ENCODE measurements at regions not wholly inside any gene's neighbourhood (a gene's known extent, or its start where the extent isn't known, plus 50 kb on each side); places are given as distances from the start of the nearest gene placed in this dataset.

DNA sequence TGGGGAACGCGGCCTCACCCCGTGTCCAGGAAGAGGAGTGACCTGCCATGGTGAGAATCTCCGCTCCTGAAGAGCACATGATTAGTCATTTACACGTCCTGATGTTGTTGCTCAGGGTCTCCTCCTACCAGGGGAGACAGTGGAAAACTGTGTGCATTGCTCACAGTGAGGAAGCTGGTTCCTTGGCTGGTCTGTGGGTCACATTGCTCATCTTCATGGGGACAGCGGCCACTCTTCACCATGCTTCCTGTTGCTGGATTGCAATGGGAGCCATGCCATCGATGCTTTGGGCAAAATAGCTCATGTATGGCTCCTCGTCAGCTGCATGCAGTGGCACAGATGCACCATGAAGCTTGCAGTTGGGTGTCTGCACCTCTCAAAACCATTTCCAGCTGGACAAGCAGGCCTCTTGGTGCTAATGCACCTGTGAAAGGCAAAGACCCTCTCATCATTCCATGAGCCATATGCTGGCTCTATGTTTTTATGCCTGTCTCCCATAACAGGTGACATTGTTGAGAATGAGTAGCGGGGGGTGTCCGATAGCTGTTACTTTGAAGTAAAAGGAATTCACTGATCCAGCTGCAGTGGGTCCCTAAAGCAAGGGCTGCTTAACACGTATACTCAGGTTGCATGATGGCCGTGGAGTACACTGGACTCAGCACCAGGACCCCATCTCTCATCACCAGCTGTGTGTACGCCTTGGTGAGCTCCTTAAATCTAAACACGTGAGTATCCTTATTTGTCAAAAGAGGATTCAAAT lies 135.0 kb upstream of the ALKAL2 start:
- DNase-seq: no peak

GRCh38 chr2:421406-421805 lies 133.5 kb upstream of the ALKAL2 start:
- DNase-seq: no peak

DNA sequence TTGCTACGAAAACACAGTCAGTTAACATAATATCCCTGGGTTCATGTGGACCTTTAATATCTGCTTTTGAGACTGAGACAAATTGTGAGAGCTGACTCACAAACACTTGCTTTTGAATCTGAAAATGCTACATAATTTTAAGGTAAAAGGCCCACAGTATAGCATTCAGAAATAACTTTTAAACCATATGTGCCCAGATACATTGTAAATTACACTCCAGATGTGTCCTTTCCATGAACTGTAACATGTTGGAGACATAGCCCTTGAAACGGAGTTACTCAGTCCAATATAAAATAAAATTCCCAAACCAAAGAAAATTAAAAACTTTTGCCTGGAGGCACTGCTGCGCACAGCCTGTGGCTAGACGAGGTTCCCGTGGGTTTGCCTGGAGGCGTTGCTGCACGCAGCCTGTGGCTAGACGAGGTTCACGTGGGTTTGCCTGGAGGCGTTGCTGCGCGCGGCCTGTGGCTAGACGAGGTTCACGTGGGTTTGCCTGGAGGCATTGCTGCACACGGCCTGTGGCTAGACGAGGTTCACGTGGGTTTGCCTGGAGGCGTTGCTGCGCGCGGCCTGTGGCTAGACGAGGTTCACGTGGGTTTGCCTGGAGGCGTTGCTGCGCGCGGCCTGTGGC lies 131.9 kb upstream of the ALKAL2 start:
- no peak for DNase-seq

DNA sequence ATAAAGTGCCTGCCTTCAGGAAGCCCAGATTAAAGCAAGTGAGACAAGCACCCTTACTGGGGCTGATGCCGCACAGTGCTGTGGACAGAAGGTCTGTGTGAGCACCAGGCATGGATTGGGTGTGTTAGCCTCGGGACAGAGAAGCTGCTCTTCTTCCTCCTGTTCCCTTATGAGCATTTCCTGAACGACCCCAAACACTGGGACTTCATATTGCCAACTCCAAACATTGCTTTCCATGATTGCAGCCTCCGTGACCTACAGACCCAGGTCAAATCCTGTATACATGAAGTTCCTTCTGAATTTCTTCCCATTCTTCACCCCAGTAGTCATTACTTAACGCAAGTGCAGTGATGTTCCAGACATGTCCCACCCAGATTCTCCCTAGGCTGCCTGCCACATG lies 129.8 kb upstream of the ALKAL2 start:
- DNase-seq: no peak

DNA sequence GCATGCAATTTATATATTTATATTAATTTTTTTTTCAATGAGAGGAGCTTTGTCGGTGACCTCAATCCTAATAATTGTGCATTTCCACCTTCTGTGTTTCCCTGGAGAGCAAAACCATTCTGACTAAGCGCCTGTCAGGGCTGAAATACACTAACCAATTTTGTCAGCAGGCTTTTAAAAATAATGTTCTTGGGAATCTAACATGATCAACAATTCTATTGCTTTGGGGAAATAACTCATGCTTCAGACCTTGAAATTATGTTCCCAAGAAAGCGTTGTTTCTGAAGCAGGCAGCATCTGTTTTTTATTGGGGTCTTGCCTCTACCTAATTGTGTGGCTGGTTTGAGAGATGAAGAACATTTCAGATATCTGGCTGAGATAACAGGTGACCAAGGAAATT lies 129.1 kb upstream of the ALKAL2 start:
- DNase-seq: no peak

DNA sequence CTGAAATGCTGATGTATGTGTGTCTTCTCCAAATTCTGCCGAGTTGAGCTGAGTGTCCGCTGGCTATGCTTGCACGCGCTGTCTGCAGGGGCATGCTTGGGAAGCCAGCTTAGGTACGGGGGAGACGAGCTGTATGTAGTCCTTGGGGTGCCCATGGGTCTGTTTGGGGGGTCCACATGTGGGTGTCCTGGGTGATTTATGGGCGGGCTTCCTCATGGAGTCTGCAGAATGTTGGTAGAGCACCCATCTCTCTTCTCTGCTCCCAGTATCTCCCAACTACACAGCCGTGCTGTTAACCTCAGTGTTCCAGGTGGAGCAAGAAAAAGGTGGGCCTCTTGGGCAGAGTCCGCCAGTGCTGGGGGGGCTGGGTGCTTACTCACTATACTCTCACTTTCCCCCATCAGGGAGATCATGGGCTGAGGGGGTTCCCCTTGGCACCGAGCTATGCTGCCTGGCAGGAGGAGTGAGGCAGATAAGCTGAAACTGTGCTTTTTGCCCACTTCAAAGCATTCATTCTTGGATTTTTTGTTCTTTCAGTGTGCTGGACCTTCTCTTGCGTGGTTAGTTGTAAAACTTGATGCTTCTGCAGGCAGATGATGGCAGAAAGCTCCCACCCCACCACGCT lies 128.2 kb upstream of the ALKAL2 start:
- no peak for DNase-seq

DNA sequence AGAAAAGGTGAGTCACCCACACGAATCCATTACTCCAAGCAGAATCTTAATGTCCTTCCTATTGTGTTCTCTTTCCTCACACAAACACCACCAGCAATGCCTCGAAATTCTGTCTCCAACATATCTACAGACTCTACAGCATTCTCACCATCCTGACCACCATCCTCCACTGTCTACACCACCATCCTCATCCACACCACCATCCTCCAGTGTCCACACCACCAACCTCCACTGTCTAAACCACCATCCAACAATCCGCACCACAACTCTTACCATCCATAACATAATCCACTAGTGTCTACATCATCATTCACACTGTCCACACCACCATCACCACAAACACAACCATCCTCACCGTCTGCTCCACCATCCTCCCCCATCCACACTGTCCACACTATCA lies 121.6 kb upstream of the ALKAL2 start:
- no peak for DNase-seq

DNA sequence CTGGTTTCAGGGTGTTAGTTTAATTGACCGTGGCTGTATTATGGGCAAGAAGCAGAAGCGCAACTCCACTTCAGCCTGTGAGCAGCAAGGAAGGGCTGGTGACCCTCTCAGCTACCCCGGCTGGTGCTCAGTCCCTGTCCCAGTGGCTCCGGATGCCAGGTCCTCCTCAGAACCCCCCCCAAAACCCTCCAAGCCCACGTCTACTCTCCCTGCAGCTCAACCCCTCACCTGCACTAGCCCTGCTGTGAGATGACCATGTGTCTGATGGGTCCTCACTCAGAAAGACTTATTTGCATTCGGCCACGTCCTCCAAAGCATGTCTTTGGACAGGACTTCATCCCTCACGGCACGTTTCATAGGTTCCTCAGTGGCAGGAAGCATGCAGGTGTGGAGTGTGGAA lies 119.7 kb upstream of the ALKAL2 start:
- no peak for DNase-seq

GRCh38 chr2:406876-407275 lies 119.0 kb upstream of the ALKAL2 start:
- DNase-seq: no peak

DNA sequence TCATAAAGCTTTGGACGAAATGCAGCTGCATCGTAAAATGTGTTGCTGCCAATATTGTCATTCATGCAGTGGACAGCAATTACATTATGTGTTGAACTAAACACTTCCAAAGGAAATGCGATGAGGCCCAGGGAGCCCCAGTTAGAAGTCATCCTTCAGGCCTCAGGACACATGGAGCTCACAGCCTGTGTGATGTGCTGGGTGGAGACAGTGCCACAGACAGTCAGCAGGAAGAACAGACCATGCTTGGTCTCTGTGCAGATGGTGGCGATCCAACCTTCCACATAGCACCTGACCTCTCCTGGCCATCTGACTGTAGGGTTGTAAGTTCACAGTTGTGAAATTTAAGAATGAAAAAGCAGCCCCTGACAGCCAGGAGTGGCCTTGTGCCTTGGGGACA lies 118.3 kb upstream of the ALKAL2 start:
- no peak for DNase-seq

DNA sequence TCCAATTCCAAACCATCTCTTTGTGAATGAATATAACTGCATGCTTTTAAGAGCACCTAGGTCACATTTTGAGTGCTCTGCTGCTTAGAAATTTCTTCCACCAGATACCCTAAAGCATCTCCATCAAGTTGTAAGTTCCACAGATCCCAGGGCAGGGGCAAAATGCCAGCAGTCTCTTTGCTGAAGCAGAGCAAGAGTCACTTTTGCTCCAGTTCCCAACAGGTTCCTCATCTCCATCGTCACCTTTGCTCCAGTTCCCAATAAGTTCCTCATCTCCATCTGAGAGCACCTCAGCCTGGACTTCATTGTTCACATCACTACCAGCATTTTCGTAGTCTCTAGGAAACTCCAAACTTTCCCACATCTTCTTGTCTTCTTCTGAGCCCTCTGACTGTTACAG lies 116.7 kb upstream of the ALKAL2 start:
- DNase-seq: no peak

- no peak for DNase-seq
Measured at GRCh38 chr2:403682-404081, 115.8 kb upstream of the ALKAL2 start.

DNA sequence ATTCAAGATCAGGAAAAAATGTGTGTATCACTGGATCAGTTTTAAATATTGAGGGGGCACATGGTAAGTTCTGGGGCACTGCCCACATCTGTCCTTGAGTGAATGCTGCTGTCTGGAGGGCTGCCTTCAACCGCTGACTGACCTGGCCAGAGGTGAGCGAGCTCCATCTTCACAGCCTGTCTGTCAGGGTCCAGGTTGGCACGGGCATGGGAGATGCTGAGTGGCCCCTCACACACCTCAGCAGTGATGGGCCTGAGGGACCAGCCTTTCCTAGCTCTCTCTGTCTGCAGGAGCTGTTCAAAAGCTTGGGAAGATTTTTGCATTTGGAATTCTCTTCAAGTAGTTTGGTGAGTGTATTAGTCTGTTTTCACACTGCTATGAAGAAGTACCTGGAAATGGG lies 114.8 kb upstream of the ALKAL2 start:
- no peak for DNase-seq

DNA sequence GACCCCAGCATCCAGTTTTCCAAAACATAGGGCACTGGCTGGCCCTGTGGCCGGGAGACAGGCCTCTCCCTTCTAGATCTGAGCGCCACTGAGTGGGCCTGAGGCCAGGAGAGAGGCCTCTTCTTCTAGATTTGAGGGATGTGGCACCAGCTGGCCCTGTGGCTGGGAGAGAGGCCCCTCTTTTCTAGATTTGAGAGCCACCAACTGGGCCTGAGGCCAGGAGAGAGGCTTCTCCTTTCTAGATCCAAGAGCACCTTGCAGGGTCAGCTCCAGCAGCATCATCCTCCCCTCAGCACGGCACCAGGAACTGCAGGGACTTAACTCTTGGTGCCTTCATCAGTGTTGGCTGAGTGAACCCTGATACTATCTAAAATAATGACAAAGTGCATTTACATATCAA lies 114.3 kb upstream of the ALKAL2 start:
- DNase-seq: no peak

- no peak for DNase-seq
Measured at GRCh38 chr2:401019-401679, 113.3 kb upstream of the ALKAL2 start.

DNA sequence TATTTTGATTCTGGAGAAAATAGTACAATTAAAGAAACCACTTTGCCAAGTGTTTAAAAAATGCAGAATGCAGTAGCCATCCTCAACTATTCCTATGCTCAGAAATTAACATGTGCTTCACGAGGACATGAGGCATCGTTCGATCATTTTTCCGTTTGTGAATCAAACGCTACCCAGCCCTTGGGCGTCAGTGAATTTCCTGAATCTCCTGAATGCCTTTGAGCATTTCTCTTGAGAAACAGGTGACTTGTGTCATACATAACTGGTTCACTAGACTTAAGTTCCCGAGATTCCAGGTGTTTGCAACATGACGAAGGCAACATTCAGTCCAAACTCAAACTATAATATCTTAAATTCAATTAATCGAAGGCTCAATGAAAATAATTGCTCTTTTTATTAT lies 110.0 kb upstream of the ALKAL2 start:
- no peak for DNase-seq

DNA sequence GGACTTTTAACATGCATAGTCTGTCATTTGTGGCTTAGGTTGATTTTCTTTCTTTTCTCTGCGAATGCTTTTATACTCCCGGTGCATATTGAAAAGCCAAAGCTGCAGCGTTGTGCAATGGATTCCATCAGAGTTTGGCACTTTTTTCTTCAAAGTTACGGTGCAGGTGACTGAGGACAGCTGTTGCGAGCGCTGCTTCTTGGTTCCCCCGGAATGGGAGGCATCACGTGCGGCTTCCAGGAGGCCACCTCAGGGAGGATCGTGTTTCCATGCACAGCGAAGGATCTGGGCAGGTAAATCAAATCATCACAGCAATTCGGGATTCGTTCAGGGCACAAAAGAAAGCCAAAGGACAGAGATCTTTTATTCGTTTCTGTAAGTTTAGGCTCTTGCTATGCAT lies 109.6 kb upstream of the ALKAL2 start:
- no peak for DNase-seq

- DNase-seq: no peak
Measured at GRCh38 chr2:396903-397302, 109.0 kb upstream of the ALKAL2 start.

DNA sequence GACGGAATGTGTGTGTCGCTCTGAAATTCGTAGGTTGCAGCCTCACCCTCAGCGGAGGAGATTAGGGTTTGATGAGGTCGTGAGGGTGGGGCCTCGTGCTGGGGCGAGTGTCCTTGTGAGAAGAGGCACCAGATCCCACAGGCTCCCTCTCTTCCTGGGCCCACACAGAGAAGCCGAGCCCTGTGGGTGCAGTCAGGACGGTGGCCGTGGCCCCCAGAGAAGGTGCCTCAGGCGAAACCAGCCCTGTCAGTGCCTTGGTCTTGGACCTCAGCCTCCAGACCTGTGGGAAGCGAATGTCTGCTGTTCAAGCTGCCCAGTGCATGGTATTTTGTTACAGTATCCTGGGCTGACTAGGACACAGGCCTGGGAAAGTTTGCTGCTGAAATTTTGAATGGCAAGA lies 108.0 kb upstream of the ALKAL2 start:
- DNase-seq: no peak

DNA sequence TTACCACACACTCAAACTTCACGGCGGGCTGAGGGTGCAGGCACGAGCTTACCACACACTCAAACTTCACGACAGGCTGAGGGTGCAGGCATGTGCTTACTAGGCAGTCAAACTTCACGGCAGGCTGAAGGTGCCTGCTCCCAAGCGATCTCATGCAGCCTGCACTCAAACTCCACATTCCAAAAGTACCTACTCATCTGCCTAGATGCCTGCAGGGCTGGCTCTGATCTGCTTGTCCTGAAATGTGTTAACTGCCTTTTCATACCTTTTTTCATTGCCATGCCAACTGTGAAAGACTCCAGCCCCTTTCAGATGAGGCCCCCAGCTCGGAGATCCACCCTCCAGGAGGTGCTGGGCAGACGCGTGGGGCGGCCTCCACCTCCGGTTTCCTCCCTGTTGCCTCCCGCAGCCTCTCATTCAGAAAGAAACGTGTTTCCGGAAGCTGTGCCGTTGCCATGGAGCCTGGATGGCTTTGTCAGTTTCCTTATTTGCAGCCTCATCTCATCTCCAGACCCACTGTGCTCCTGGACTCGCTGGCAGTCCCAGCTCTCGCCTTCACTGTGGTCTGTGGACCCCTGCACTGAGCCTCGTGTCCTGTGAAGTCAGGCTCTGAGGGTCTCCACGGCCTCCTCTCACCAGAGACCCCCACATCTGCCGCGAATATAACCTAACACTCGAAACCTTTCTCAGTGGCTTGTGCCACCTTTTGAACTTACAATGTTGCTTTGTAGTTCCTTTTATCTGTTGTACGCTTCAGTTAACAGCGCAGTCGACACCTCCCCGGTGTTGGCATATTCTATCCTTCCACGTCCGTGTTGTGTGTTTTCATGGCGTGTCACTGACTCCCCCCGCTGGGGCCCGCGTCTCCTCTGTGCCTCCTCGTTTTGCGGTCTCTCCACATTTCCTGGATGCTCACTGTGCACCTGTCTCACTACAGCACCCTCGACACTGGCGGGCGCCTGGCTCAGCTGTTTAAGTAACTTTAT lies 106.1 kb upstream of the ALKAL2 start:
- DNase-seq: no peak

DNA sequence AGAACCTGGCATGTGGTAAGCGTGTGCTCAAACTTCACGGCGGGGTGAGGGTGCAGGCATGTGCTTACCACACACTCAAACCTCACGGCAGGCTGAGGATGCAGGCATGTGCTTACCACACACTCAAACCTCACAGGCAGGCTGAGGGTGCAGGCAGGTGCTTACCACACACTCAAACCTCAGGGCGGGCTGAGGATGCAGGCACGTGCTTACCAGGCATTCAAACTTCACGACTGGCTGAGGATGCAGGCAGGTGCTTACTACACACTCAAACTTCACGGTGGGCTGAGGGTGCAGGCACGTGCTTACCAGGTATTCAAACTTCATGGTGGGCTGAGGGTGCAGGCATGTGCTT lies 105.0 kb upstream of the ALKAL2 start:
- no peak for DNase-seq

GRCh38 chr2:392181-392925 lies 104.5 kb upstream of the ALKAL2 start:
- DNase-seq: no peak
